ENCODE measurements at regions not wholly inside any gene's neighbourhood (a gene's known extent, or its start where the extent isn't known, plus 50 kb on each side); places are given as distances from the start of the nearest gene placed in this dataset.

DNA sequence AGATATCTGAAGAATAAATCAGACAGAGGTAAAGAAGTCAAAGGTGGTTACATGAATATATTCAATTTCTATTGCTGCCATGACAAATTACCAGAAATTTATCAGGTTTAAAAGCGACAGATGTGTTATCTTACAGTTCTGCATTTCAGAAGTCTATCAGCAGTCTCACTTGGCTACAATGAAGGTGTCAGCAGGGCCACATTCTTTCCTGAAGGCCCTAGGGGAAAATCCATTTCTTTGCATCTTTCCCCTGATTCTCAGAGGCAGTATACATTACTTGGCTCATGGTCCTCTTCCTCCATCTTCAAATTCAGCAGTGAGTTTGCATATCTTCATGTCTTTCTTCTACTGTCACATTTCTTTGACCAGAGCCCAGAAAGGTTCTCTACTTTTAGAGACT lies 145.8 kb upstream of the GULP1 start (continued):
- TF ChIP-seq SP4 (IDR thresholded peaks at IDR 0.05; ENCODE audit: low read length) (no peak), MAX (IDR thresholded peaks at IDR 0.05) (no peak)

Measured in H1 (cell line).